OCI-LY3 (cell line): ENCODE measurements at regions not wholly inside any gene's neighbourhood (a gene's known extent, or its start where the extent isn't known, plus 50 kb on each side); places are given as distances from the start of the nearest gene placed in this dataset.

Experiments used
- H2AFZ ChIP-seq: fragments of 200-600, 300-600 bp; shearing (Covaris generic); 2 replicates; pipeline ENCODE4 v1.6.0; 2014; ENCODE audit warnings: antibody characterized with exemption, low read depth, low read length
- H3K27ac ChIP-seq: fragments of 200-600, 300-600 bp; sonication (generic); 2 replicates; pipeline ENCODE4 v1.5.1; 2014; ENCODE audit warnings: mild to moderate bottlenecking, low read length, moderate library complexity, mixed read lengths
- H3K27me3 ChIP-seq: fragments of 200-600, 300-600 bp; sonication (generic); 2 replicates; pipeline ENCODE4 v1.6.1; 2014; ENCODE audit warnings: low read depth, low read length, mixed read lengths
- H3K36me3 ChIP-seq: fragments of 200-600, 300-600 bp; sonication (generic); replicated peaks from 2 replicates; pipeline ENCODE3; 2014; ENCODE audit warnings: low read depth, low read length, mixed read lengths
- H3K4me1 ChIP-seq: fragments of 300-600, 200-600 bp; sonication (generic); 2 replicates; pipeline ENCODE4 v1.6.1; 2014; ENCODE audit warnings: low read length, mixed read lengths
- H3K4me2 ChIP-seq: fragments of 200-600, 300-600 bp; sonication (generic); 2 replicates; pipeline ENCODE4 v1.6.1; 2014; ENCODE audit warnings: low read length, mixed read lengths
- H3K4me3 ChIP-seq: fragments of 300-600, 200-600 bp; sonication (generic); 2 replicates; pipeline ENCODE4 v1.5.1; 2014; ENCODE audit warnings: antibody characterized with exemption, mild to moderate bottlenecking, low read length, moderate library complexity
- H3K79me2 ChIP-seq: fragments of 300-600, 200-600 bp; shearing (Covaris generic); 2 replicates; pipeline ENCODE4 v1.6.1; 2014; ENCODE audit warnings: mild to moderate bottlenecking, low read length, mixed read lengths
- H3K9ac ChIP-seq: fragments of 300-600, 200-600 bp; shearing (Covaris generic); 2 replicates; pipeline ENCODE4 v1.6.0; 2014; ENCODE audit warnings: mild to moderate bottlenecking, low read length, moderate library complexity
- H3K9me3 ChIP-seq: fragments of 200-600, 300-600 bp; shearing (Covaris generic); 2 replicates; pipeline ENCODE4 v1.6.1; 2014; ENCODE audit warnings: low read length, mixed read lengths; ENCODE audit not compliant: insufficient read depth
- H4K20me1 ChIP-seq: fragments of 200-600, 300-600 bp; sonication (generic); 2 replicates; pipeline ENCODE4 v1.6.1; 2016; ENCODE audit warnings: low read length, mixed read lengths; ENCODE audit not compliant: insufficient read depth
- CTCF ChIP-seq: fragments of 200-600, 300-600 bp; sonication (generic); IDR thresholded peaks from 2 replicates; pipeline ENCODE4 v1.5.1; 2014; ENCODE audit warnings: antibody characterized with exemption, low read length, low read depth
- EZH2phosphoT487 ChIP-seq: fragments of 200-600 bp; shearing (Covaris generic); IDR thresholded peaks from 2 replicates; pipeline ENCODE4 v1.6.1; 2018; ENCODE audit warnings: antibody characterized with exemption, mixed run types, low read depth

- Histone ChIP-seq H2AFZ (peak overlapping the region; percentile 16; the same call in 1 of the 2 replicates), H3K4me3 (peak overlapping the region; percentile 34), H3K4me1 (peaks cover 80% of the 10 kb centered on the region), H3K36me3 (no peaks in the 10 kb centered on the region), H4K20me1 (no peaks in the 10 kb centered on the region), H3K9ac (peak overlapping the region; percentile 55), H3K27me3 (no peaks in the 10 kb centered on the region), H3K4me2 (peak overlapping the region; percentile 77), H3K79me2 (no peaks in the 10 kb centered on the region), H3K9me3 (no peaks in the 10 kb centered on the region), H3K27ac (peak overlapping the region; percentile 88)
- no peak for TF ChIP-seq CTCF
- TF ChIP-seq EZH2phosphoT487 = no peak
Measured at GRCh38 chr1:234726359-234726943, 116.5 kb upstream of the IRF2BP2 start.

DNA sequence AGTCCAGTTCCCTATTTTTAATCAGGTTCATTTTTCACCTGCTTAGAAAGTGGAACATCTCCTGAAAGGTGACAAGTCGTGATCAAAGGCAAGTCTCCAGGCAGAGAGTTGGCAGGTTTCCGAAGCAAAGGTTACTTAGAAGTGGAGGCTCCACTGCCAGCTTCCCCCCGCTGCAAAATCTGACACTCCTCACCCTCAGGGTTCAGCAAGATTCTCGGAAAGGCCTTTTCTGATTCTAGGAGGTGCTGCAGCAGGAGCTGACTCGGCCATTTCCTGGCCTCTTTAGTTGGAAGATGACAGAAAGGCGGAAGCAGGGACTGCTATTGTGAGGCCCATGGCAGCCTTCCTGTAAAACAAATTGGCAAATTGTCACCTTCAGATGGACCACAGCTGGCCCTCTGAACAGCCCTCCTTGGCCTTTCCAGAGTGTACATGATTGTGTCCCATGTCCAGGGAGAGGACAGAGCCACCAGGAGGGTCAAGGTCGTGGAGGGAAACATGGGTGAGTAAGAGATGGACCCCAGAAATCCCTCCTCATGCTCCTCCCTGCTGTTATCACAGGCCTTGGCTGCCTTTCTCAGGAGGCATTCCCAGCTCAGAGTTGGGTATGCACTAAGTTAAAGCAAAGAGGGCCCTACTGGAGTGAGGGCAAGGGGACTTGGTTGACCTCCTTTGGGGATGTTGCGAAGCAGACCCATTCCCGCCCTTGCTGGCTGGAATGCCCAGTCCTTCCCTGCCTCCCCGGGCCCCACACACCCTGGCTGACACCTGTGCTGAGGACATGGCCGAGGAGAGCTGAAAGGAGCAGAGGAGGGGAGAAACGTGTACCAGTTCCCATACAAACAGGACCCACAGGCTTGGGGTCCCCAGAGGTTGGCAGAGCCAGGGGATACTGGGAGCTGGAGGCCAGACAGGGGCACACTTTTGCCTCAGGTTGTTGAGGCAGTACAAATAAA, 115.5 kb upstream of the IRF2BP2 start:
- Histone ChIP-seq H2AFZ (no peak overlapping the region), H3K4me1 (peaks cover 70% of the 10 kb centered on the region), H3K79me2 (no peaks in the 10 kb centered on the region), H3K9me3 (no peaks in the 10 kb centered on the region), H3K27me3 (0 out of 2 replicates have a peak, but pooled peaks cover 5% of the 10 kb centered on the region), H3K4me3 (no peak overlapping the region), H3K27ac (peak overlapping the region; percentile 88; the same call in 1 of the 2 replicates), H4K20me1 (no peaks in the 10 kb centered on the region), H3K4me2 (peak overlapping the region; percentile 77), H3K9ac (peak overlapping the region; percentile 55; the same call in 1 of the 2 replicates), H3K36me3 (no peaks in the 10 kb centered on the region)
- TF ChIP-seq EZH2phosphoT487 (no peak), CTCF (no peak)

DNA sequence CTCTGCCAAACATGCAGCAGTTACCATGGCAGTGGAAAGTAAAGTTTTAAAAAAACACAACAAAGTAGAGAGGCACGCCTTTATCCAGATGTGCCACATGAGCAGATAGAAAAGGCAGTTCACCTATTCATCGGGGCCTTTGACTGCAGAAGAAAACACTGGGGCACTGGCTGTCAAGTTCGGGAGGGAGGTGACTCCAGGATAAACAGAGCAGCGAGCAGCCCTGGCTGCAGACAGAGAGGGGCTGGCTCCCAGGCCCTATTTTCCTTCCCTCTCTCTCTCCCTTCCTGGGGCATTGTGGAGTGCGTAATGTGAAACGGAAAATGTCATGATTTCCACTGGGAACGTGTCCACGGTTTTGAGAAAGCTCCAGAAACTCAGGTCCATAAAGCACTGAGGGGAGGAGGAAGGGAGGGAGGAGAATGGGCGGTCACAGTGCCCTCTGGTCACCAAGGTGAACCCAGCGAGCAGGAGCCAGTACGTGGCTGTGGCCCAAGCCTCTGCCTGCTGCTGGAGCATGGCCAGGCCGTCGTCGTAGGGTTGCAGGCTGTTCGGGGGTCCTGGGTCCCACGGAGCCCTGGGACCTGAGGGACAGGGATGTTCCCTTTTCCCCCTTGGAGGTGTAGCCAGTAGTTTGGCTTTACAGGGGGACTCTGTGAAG, 114.7 kb upstream of the IRF2BP2 start:
- peaks cover 62% of the 10 kb centered on the region for H3K4me1 ChIP-seq
- peak overlapping the region; percentile 36; the same call in 1 of the 2 replicates for H3K9ac ChIP-seq
- no peak for TF ChIP-seq EZH2phosphoT487
- TF ChIP-seq CTCF = no peak
- peak overlapping the region; percentile 49 for H3K4me2 ChIP-seq
- H3K27ac ChIP-seq = no peak overlapping the region
- no peaks in the 10 kb centered on the region for H3K9me3 ChIP-seq
- peak overlapping the region; percentile 23 for H3K4me3 ChIP-seq
- H3K79me2 ChIP-seq = no peaks in the 10 kb centered on the region
- H4K20me1 ChIP-seq = no peaks in the 10 kb centered on the region
- peak overlapping the region; percentile 22; the same call in 1 of the 2 replicates for H2AFZ ChIP-seq
- 0 out of 2 replicates have a peak, but pooled peaks cover 5% of the 10 kb centered on the region for H3K27me3 ChIP-seq
- H3K36me3 ChIP-seq = no peaks in the 10 kb centered on the region
